ENCODE measurements at regions not wholly inside any gene's neighbourhood (a gene's known extent, or its start where the extent isn't known, plus 50 kb on each side); places are given as distances from the start of the nearest gene placed in this dataset.

DNA sequence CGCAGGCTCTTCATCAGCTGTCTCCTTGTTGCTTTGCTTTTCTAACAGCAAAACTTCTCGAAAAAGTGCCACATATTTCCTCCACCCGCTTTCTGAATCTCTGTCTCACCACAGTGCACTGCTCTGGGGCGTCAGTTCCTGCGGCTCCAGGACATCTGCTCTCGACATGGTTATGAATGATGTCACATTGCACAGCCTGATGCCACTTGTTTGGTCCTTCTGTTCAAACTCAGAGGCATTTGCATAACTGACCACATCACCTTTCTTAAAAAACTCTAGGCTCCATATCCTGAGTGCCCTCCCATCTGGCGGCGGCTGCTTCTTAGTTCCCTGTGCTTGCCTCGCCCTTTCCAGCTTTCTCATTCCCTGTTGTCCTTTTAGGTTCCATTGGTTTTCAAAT lies 469.3 kb upstream of the COBL start:
- no peak for DNase-seq (ENCODE audit: low spot score)

DNA sequence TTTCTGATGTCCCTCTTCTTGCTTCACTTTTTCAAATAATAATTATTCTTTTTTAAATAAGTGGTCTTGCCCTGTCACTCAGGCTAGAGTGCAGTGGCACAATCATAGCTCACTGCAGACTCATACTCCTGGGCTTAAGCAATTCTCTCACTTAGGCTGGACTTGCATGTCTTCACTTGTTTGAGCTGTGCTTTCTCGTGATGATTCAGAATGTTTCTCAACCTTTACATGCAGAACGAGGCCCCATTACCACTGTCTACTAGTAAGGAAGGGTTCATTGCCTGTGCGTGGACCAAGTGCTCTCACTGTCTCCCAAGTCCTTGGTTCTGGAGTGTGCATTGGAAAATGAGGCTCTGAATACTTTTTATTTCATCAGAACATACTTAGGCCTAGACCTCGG lies 468.6 kb upstream of the COBL start:
- no peak for DNase-seq (ENCODE audit: low spot score)

DNA sequence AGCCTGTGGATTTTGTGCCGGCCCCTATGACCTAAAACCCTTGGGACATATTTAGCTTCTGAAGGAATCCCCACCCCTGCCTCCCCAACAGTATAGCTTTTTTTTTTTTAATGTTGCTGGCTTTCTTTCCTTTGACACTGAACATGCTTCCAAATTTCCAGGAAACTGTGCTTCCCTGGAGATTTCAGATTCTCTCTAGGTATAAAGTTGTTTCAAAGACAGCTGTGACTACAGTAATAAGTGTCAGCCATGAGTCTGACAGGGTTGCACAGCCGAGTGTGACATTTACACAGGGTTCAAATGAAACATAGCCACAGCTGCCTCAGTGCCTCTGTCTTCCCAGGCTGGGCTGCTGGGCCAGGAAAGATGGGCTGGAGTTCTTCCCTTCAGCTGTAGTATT lies 466.6 kb upstream of the COBL start:
- DNase-seq (ENCODE audit: low spot score) = no peak

DNA sequence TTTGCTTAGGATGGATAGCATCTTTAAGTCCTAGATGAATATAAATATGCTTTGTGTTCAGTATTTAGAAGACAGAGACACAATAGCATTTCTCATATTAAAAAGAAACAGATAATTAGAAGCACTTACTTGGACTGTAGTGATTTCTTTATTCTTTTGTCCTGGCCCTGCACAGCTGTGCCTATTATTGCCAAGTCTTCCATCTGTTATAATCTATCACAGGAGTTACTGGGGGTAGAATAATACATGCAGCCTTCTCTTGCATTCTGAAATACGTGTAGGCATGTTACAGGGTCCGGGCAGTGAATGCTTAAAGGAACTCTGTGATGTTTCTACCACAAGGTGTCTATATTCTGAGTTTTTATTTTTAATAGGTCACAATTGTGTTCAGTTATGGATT lies 461.5 kb upstream of the COBL start:
- DNase-seq (ENCODE audit: low spot score) = no peak

DNA sequence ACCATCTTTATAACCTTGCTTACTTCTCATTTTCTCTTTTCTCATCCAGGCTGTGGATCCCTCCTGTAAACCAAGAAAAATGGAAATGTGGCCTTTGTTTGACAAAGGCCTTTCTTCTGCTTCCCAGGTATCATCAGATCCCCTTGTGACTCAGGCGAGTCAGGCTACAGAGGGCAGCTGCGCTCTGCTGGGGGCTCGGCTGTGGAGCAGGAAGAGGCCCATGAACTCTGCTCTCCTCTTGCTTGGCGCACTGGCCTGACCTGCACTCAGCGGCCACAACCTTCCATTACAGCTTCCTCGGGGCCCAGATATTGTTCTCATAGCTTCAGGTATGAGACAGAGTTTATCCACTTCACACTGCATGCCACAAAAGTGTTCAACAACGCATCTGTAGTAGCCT lies 457.6 kb upstream of the COBL start:
- no peak for DNase-seq (ENCODE audit: low spot score)

DNA sequence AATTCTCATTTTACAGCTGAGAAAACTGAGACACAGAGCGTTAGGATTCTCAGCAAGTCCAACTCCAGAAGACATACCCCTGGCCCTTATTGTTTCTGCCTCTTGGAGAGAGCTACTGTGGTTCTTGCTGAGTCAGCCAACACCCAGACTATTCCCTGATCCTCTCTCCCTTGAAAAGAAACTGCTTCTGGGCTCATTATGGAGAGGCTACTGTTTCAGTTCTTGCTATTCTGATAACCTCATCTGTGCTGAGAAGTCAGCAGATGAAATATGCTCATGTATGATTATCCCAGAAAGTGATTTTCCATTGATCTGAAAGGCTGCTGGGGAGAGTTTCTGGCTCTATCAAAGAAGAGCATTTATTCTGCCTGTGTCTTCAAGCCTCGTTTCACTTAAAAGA lies 455.6 kb upstream of the COBL start:
- DNase-seq (ENCODE audit: low spot score) = no peak

DNA sequence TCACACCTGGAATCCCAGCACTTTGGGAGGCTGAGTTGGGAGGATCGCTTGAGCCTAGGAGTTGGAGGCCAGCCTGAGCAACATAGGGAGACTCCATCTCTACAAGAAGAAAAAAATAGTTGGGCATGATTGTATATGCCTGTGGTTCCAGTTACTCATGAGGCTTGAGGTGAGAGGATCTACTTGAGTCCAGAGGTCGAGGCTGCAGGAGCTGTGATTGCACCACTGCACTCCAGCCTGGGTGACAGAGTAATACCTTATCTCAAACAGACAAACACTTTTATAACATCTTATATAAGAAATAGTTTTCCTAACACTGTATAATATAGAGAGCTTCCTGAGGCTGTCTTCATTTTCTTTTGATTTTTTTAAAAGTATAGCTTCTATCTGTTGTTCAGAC lies 448.4 kb upstream of the COBL start:
- DNase-seq (ENCODE audit: low spot score) = no peak

DNA sequence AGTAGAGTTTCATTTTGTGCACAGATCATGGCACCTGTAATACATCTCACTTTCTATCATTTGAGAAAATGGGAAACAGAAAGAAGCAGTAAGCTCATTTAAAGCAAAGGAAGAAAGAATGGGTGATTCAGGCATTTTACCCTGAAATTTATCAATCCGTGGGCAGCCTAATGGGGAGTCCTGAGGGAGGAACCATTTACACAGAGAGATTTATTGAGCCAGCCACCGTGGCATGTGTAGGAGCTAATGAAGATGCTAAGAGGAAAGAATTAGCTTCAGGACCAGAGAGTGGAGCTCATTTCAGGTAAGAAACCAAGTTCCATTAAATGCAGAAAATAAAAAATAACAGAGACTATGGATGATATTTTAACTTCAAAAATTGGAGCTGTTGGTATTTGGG lies 443.4 kb upstream of the COBL start:
- no peak for DNase-seq (ENCODE audit: low spot score)

DNA sequence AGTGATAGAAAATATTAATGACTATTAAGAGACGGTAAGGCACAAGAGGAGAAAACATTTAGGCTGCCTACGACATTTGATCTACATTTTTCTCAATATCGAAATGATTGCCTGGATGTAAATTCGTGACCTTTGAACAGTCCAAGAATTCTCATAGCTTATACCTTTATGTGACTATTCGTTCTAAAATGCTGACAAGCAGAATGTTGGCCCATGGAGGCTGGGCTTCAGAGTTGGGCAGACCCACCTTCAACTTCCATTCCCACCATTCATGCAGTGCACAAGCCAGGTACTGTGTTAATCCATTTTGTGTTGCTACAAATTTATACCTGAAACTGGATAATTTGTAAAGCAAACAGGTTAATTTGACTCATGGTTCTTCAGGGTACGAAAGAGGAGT lies 441.4 kb upstream of the COBL start:
- no peak for DNase-seq (ENCODE audit: low spot score)

DNA sequence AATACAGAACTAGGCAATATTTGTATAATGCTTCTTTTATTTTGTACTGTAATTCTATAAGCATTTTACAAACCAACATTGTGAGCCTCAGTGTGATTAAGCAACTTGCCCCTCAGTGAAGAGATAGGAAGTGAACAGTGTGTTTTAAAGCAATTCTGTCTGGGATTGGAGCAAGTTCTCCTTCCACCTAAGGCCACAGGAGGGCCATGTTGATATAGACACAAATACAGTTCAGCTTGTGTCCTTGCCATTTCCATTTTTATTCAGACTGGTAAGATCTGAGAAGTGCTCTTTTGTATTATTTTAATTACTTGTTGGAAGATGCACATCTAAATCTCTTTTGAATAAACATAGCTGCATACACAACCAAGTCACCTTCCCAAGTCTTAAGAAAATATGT lies 416.3 kb upstream of the COBL start:
- no peak for DNase-seq (ENCODE audit: low spot score)

DNA sequence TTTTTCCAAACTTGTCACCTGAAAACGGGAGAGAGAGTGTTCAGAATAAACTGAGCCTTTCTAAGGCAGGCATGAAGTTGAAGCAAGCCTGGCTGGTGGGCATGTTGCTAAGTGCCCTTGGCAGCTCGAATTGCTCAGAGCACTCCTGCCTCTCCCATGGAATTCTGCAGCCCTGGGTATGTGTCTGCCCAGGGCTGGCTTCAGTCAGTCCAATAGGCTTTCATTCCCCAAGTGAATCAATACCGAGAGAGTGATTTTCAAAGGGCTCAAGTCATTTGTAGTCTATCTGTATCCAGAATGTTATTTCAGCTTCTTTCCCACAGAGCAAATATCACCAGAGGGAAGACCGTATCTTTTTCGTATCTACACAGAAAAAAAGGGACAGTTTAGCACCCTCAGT lies 415.5 kb upstream of the COBL start:
- DNase-seq (ENCODE audit: low spot score) = no peak

DNA sequence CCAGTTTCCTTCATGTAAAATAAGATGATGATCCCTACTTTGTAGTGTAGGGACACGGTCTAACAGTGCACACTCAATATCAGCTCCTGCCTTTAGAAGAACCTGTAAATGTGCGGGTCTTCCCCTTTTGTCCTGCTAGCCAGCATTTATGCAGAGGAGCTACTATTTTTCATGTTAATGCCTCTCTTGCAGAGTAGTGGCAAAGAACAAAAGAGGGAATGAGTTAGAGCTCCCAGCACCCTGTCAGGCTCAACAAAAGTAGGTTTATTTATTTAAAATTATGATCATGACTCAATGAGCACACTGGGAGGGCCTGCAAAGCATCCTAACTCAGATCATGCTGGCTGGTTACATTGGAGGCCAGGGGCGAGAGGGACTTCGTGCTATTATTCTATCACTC lies 414.5 kb upstream of the COBL start:
- no peak for DNase-seq (ENCODE audit: low spot score)

DNA sequence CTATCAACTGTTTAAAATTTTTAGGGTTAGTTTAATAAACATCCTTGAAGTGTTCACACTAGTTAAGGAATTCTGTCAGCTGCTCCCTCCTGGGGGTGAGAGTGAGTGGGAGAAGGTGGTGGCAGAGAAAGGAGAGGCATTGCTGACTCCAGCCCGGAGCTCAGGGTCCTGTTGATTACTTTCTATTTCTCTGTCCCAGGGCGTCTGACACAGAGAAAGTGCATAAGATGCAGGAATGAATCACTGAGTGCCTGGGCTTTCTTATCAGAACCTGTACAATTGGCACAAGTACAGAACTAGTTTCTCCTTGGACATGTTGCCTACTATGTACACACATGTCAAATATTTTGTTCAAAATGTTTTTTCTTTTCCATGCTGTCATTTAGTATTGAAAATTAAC lies 410.8 kb upstream of the COBL start:
- no peak for DNase-seq (ENCODE audit: low spot score)

DNA sequence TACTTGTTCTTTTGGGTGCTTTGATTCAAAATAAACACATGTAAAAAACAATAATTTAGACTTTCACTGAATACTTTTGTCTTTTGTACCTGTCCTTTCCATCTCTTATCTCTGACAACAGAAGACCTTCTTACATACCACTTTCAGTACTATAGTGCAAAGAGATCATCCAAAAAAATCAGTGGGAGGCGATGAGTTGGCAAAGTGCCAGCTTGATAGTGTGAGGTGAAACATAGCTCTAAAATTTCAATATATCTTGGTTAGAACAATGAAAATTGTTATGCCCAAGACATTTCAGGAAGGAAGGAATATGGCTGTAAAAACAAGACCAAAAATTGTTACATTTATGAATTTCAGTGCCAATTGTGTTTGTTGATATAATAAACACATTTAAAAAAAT lies 390.2 kb upstream of the COBL start:
- DNase-seq (ENCODE audit: low spot score) = no peak

DNA sequence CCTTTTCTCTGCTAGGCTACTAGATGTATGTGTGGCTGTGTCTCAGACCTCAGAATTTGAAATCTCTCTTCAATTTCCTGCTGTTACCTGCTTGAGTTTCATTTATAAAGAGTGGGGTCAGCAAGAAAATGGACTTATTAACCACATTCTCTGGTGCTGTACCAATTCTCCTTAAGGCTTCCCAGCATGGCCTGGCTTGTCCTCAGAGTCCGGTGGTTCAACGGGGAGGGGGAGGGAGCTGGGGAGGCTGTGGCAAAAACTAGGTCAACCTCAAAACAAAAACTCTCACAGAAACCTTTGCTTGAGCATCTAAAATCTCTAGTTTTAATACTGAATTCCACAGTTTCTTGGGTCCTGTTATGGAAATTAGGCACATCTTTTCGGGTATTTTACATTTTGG lies 389.1 kb upstream of the COBL start:
- DNase-seq (ENCODE audit: low spot score) = no peak

DNA sequence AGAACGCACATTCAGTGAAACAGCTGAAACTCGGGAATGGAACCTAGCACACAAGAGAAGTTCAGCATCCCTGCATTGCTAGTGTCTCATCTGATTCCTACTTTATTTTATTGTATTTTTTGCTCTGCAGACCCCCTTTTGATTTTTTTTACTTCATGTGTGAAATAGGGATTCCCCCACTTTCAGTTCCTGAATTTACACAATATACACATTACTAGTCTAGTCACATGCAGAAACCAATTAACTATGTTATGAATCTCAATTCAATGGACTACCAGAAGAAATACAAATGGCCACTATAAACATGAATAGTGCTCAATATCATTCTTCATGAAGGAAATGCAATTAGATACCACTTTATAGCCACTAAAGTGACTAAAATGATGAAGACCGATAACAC lies 386.1 kb upstream of the COBL start:
- DNase-seq (ENCODE audit: low spot score) = no peak

DNA sequence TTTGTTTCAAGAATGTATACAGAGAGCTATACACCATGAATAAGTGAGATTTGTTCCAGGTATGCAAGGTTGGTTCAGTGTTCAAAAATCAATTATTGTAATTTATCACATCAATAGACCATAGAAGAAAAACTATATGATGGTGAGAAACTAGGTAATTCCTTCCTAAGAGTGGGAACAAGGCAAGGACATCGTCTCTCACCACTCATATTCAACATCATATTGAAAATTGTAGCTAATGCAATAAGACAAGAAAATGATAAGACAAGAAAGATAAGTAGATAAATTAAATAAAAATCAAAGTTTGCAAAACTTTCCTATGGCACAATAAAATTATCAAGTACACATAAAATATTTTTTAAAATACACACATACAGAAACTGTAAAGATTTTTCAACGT lies 385.3 kb upstream of the COBL start:
- DNase-seq (ENCODE audit: low spot score) = no peak

DNA sequence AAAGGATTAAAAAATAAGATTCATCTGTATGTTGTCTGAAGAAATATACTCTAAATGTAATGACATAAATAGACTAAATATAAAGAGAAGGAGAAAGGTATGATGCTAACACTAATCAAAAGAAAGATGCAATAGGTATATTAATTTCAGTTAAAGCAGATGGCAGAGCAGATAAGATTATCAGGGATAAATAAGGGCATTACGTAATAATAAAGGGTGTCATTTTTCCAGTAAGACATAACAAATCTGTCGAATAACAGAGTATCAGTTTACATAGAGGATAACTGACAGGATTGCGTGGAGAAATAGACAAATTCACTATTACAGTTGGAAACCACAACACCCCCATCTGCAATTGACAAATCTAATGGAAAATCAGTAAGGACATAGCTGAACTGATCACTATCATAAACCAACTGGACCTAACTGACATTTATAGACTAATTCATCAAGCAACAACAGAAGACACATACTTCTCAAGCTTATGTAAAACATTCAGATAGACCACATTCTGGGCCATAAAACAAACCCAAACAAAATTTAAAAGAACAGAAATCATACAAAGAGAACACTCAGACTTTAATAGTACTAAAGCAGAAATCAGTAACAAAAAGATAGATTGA lies 384.1 kb upstream of the COBL start:
- no peak for DNase-seq (ENCODE audit: low spot score)

DNA sequence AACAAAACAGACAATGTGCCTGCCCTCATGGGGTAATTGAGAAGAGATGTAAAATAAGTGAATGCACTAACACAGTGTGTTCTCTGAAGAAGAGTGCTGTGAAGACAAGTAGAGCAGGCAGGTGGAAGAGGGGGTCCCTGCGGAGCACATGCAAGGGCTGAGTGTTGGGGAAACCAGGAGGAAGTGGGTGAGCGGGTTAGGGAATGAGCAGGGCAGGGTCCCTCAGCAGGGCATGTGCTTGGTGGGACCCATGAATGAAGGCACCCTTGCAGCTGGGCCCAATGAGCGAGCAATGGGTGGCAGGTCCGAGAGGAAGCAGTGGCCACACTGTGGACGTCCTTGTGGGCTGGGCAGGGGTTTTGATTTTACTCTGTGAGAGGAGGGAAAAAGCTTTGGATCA lies 376.6 kb upstream of the COBL start:
- DNase-seq (ENCODE audit: low spot score) = no peak

DNA sequence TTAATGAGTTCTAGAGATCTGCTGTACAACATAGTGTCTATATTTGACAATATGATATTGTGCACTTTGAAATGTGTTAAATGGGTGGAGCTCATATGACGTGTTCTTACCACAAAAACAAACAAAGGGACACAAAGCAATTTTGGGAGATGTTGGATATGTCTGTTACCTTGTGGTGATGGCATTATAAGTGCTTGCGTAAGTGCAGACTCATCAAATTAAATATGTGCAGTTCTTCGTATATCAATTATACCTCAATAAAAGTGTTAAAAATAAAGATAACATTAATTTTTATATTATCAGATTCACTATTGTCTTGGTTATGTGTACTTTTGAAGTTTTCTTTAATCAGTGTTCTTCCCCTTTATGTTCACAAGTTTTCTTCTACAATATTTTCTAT lies 372.9 kb upstream of the COBL start:
- no peak for DNase-seq (ENCODE audit: low spot score)

DNA sequence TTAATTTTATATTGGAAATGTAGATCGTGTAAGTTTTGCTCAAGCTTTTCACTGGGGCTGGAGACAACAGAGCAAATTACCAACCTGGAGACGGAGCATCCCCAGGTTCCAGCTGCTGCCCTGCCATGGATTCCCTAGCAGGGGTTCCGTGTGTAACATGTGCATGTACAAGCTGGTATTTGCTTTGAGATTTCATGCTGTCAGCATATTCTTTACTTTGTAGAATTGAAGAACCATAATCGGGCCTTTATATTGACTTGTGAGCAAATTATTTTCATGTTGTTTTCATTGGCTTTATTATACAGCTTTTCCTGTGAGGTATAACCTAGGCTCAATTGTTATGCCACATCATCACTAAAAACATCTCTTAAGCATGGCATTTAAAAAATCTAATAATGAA lies 369.2 kb upstream of the COBL start:
- DNase-seq (ENCODE audit: low spot score) = no peak

DNA sequence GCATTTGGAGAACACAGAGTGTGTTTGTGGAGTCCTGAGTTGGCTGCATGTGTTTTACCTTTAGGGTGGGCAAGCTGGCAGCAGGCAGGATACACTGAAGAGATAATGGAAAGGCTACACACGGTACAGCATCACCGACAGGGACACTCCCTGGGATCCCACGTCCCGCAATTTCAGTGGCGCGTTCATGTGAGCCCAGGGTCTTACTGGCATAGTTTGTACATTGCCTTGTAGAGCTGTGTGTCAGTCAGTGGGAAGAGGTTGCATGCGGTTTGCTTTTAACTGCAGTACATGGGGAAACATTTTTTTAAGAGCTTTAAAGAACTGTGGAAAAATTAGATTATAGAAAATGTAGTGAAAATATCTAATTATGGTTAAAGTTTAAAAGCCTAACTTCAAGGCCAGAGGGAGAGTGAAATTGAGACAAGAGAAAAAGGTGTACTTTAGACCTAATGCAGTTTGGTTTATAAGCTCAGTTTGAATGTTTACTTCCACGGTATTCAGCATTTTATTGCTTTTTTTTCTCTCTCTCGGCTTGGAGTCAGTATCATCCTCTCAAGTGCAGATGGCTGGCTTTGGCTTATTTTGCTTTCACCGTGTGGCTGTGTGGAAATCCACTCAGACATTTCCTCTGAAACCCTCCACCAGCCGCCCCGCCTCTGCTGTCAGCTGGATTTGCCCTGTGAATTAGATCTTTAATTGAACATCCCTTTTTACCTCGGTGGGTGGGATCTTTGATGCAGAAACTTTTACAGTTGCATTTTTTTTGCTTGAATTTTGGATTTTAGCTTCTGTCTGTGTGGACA lies 364.2 kb upstream of the COBL start:
- DNase-seq (ENCODE audit: low spot score) = no peak

DNA sequence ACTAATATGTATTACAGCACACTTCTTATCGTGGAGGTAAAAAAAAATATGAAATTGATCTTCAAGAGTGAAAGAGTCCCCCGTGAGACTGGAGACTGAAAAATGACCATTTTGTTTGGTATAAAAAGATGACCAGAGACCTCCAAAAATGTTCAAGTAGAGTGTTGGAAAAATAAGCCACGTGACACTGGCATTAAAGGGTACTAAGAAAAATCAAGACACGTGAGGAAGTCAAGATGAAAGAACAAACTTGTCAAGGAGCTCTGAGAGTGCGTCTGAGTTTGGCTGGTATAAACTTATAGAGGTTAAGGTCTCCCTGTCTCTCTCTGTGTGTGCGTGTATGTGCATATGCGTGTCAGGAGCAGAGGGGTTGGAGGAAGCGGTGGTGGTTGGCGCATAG lies 362.7 kb upstream of the COBL start:
- no peak for DNase-seq (ENCODE audit: low spot score)

DNA sequence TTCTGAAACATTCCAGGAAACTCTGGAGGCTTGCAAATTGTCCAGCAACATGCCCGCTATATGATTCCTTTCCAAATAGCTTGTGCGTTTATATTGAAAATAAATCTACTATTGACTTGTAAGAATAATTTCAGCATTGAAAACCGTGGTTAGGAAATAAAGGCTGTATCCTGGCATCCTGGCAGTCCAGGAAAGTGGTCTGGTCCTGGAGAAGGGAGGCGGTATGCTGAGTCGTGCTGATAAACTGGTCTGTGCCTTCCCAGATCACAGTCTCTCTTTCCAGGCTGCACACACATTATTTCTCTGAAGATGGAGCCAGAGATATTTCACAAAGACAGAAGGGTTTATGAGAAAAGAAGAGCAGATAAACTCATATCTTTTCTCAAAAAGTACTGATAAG lies 350.1 kb upstream of the COBL start:
- DNase-seq (ENCODE audit: low spot score) = no peak
